ENCODE measurements at regions not wholly inside any gene's neighbourhood (a gene's known extent, or its start where the extent isn't known, plus 50 kb on each side); places are given as distances from the start of the nearest gene placed in this dataset.

DNA sequence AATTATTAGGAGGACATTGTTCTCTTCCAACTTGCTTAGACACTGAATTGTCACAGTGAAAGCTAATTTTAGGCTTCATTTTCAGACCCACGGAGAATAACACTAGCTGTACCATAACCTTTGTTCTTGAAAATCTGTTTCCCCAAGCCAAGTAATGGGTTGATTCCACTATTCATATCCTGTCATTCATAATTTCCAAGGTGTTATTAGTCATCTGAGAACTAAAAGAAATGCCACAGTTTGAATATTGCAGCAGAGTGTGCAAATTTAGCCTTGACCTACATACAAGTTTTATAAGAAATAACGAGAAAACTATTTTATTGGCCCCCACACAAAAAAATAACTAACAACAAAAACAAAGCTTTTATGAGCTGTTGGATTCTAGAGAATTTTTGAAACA, 148.5 kb upstream of the TYRP1 start:
- no peak overlapping the region for H3K4me3 ChIP-seq (ENCODE audit: low read depth, low read length)
- no peak for TF ChIP-seq ZNF16 (tag by site-specific recombination; IDR thresholded peaks at IDR 0.05; ENCODE audit: low read depth)
- TF ChIP-seq ZNF626 (tag by site-specific recombination; IDR thresholded peaks at IDR 0.05) = no peak
- TF ChIP-seq ZNF223 (tag by site-specific recombination; IDR thresholded peaks at IDR 0.05) = no peak
- TF ChIP-seq ZNF473 (tag by site-specific recombination; IDR thresholded peaks at IDR 0.05) = no peak
- TF ChIP-seq ZNF394 (tag by site-specific recombination; IDR thresholded peaks at IDR 0.05; ENCODE audit: borderline replicate concordance) = no peak
- no peak for TF ChIP-seq ZNF23 (tag by site-specific recombination; IDR thresholded peaks at IDR 0.05; ENCODE audit: borderline replicate concordance)
- TF ChIP-seq ZNF747 (tag by site-specific recombination; IDR thresholded peaks at IDR 0.05) = no peak
- no peak for TF ChIP-seq ZNF670 (tag by site-specific recombination; IDR thresholded peaks at IDR 0.05; ENCODE audit: low read depth)
- no peak for TF ChIP-seq ZFP41 (tag by site-specific recombination; IDR thresholded peaks at IDR 0.05; ENCODE audit: borderline replicate concordance)
- TF ChIP-seq, protein P1, sequence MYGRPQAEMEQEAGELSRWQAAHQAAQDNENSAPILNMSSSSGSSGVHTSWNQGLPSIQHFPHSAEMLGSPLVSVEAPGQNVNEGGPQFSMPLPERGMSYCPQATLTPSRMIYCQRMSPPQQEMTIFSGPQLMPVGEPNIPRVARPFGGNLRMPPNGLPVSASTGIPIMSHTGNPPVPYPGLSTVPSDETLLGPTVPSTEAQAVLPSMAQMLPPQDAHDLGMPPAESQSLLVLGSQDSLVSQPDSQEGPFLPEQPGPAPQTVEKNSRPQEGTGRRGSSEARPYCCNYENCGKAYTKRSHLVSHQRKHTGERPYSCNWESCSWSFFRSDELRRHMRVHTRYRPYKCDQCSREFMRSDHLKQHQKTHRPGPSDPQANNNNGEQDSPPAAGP (tag by site-specific recombination; IDR thresholded peaks at IDR 0.05) = no peak
- TF ChIP-seq ZNF274 (IDR thresholded peaks at IDR 0.05; ENCODE audit: low read length) = no peak
- TF ChIP-seq ZNF274 (tag by site-specific recombination; IDR thresholded peaks at IDR 0.05; ENCODE audit: borderline replicate concordance) = no peak
- TF ChIP-seq, protein P2, sequence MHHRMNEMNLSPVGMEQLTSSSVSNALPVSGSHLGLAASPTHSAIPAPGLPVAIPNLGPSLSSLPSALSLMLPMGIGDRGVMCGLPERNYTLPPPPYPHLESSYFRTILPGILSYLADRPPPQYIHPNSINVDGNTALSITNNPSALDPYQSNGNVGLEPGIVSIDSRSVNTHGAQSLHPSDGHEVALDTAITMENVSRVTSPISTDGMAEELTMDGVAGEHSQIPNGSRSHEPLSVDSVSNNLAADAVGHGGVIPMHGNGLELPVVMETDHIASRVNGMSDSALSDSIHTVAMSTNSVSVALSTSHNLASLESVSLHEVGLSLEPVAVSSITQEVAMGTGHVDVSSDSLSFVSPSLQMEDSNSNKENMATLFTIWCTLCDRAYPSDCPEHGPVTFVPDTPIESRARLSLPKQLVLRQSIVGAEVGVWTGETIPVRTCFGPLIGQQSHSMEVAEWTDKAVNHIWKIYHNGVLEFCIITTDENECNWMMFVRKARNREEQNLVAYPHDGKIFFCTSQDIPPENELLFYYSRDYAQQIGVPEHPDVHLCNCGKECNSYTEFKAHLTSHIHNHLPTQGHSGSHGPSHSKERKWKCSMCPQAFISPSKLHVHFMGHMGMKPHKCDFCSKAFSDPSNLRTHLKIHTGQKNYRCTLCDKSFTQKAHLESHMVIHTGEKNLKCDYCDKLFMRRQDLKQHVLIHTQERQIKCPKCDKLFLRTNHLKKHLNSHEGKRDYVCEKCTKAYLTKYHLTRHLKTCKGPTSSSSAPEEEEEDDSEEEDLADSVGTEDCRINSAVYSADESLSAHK (tag by site-specific recombination; IDR thresholded peaks at IDR 0.05) = no peak
- no peaks in the 10 kb centered on the region for H3K9me3 ChIP-seq (ENCODE audit: control insufficient read depth, insufficient read depth, low read depth, low read length)
- H3K4me1 ChIP-seq (ENCODE audit: control insufficient read depth, insufficient read depth, low read length) = no peaks in the 10 kb centered on the region
- no peaks in the 10 kb centered on the region for H3K36me3 ChIP-seq (ENCODE audit: control insufficient read depth in 2 of 2, insufficient read depth in 1 of 2, low read length in 2 of 2)
- no peak overlapping the region for H3K27ac ChIP-seq (ENCODE audit: extremely low read depth, low read depth, low read length)
- ChIA-PET POLR2A (no interaction called here), CTCF (interaction anchor here (0.7 to 1.1 kb wide), 2 partner anchors 9 to 94 kb away, joined by 3 to 4 read pairs; no protein-coding TSS in a partner anchor)

DNA sequence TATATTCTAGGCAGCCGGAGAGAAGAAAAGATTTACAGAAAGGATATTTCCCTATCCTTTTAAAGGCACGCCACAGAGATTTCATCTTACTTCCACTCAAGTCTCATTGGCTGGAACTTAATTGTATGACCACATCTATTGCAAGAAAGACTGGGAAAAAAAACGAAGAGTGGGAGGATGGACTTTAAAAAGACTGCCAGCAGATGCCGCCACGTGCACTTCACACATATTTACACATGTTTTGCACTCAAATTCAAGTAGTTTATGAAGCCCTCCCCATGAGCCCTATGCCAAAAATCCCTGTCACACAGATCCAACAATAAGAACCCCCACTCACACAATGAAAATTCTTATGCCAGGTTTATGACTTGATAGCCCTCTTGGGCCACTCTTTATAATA, 138.5 kb upstream of the TYRP1 start:
- no peaks in the 10 kb centered on the region for H3K4me1 ChIP-seq (ENCODE audit: control insufficient read depth, insufficient read depth, low read length)
- no peaks in the 10 kb centered on the region for H3K9me3 ChIP-seq (ENCODE audit: control insufficient read depth, insufficient read depth, low read depth, low read length)
- no peak overlapping the region for H3K4me3 ChIP-seq (ENCODE audit: low read depth, low read length)
- CTCF ChIA-PET = interaction anchor here (0.7 to 4.9 kb wide), 10 partner anchors 9 to 165 kb away, joined by 3 to 48 read pairs (median 4); no protein-coding TSS in a partner anchor
- H3K27ac ChIP-seq (ENCODE audit: extremely low read depth, low read depth, low read length) = no peak overlapping the region
- no peaks in the 10 kb centered on the region for H3K36me3 ChIP-seq (ENCODE audit: control insufficient read depth in 2 of 2, insufficient read depth in 1 of 2, low read length in 2 of 2)
- POLR2A ChIA-PET = no interaction called here
- peak; percentile 26 for TF ChIP-seq ZNF654 (tag by site-specific recombination; IDR thresholded peaks at IDR 0.05; ENCODE audit: low read depth)
- no peak for TF ChIP-seq ZNF664 (tag by site-specific recombination; IDR thresholded peaks at IDR 0.05)
- TF ChIP-seq ZNF830 (tag by site-specific recombination; IDR thresholded peaks at IDR 0.05; ENCODE audit: low read depth) = no peak
- TF ChIP-seq RBAK (tag by site-specific recombination; IDR thresholded peaks at IDR 0.05) = no peak

DNA sequence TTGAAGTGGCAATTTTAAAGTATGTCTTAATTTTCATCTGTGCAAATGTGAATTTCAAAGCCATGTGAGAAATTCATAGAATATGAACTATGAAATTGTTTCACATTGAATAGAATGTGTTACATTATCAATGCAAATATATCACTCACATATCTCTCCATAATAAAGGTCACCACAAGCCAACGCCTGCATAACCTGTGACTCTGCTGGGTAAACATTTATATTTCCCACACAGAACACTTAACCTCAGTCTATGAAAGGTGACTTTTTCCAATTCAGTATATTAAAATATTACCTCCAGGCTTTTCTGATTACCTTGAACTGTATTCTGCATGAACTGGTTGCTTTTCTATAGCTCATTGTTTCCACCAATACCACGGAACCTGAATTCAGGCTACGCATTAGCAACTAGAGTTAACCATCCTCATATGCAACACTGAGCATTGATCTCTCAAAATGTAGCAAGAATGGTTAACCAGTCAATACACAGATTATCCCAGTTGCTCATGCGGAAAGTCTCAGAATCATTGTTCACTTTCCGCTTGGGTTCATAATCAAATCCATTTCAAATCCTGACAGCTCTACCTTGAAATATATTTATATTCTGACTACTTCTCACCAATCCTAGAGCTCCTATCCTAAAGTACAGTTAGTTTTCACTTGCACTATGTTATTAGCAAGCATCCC, 126.6 kb upstream of the TYRP1 start:
- Histone ChIP-seq H3K4me1 (ENCODE audit: control insufficient read depth, insufficient read depth, low read length) (no peaks in the 10 kb centered on the region), H3K4me3 (ENCODE audit: low read depth, low read length) (no peak overlapping the region), H3K9me3 (ENCODE audit: control insufficient read depth, insufficient read depth, low read depth, low read length) (no peaks in the 10 kb centered on the region), H3K27ac (ENCODE audit: extremely low read depth, low read depth, low read length) (no peak overlapping the region), H3K36me3 (ENCODE audit: control insufficient read depth in 2 of 2, insufficient read depth in 1 of 2, low read length in 2 of 2) (no peaks in the 10 kb centered on the region)
- ChIA-PET POLR2A (no interaction called here), CTCF (interaction anchor here (0.6 kb wide), 1 partner anchor 102 kb away, joined by 3 read pairs; no protein-coding TSS in a partner anchor)
- TF ChIP-seq ZNF23 (tag by site-specific recombination; IDR thresholded peaks at IDR 0.05; ENCODE audit: borderline replicate concordance) = no peak
- no peak for TF ChIP-seq ZNF354C (tag by site-specific recombination; IDR thresholded peaks at IDR 0.05; ENCODE audit: borderline replicate concordance, low read depth)
- TF ChIP-seq ZFP41 (tag by site-specific recombination; IDR thresholded peaks at IDR 0.05; ENCODE audit: borderline replicate concordance) = no peak

Measured in HEK293 (cell line).